ENCODE measurements at regions not wholly inside any gene's neighbourhood (a gene's known extent, or its start where the extent isn't known, plus 50 kb on each side); places are given as distances from the start of the nearest gene placed in this dataset.

DNA sequence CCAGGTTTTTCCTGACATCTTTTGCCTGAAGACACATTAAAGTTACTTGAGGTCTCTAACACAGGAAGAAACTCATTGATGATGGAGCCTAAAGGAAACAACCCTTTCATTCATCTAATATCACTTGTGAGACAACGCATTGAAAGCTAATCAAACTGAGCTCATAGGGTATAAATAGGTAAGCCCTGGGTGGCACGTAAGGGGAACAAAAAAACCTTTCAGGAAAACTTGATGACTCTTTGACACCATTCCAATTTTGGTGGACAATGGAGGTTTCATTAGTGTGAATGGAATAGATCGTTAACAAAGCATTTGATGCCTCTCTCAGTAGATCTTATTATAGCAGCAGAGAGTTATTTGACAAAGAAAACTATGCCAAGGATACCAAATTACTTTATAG, 80.7 kb upstream of the DUSP10 start:
- TF ChIP-seq, protein P1, sequence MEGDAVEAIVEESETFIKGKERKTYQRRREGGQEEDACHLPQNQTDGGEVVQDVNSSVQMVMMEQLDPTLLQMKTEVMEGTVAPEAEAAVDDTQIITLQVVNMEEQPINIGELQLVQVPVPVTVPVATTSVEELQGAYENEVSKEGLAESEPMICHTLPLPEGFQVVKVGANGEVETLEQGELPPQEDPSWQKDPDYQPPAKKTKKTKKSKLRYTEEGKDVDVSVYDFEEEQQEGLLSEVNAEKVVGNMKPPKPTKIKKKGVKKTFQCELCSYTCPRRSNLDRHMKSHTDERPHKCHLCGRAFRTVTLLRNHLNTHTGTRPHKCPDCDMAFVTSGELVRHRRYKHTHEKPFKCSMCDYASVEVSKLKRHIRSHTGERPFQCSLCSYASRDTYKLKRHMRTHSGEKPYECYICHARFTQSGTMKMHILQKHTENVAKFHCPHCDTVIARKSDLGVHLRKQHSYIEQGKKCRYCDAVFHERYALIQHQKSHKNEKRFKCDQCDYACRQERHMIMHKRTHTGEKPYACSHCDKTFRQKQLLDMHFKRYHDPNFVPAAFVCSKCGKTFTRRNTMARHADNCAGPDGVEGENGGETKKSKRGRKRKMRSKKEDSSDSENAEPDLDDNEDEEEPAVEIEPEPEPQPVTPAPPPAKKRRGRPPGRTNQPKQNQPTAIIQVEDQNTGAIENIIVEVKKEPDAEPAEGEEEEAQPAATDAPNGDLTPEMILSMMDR (IDR thresholded peaks at IDR 0.05; ENCODE audit: poor library complexity), result no peak
- no peak for TF ChIP-seq EZH2 (IDR thresholded peaks at IDR 0.05; ENCODE audit: borderline replicate concordance)

Data from hepatocyte (in vitro differentiated cells).